ENCODE measurements at regions not wholly inside any gene's neighbourhood (a gene's known extent, or its start where the extent isn't known, plus 50 kb on each side); places are given as distances from the start of the nearest gene placed in this dataset.

DNA sequence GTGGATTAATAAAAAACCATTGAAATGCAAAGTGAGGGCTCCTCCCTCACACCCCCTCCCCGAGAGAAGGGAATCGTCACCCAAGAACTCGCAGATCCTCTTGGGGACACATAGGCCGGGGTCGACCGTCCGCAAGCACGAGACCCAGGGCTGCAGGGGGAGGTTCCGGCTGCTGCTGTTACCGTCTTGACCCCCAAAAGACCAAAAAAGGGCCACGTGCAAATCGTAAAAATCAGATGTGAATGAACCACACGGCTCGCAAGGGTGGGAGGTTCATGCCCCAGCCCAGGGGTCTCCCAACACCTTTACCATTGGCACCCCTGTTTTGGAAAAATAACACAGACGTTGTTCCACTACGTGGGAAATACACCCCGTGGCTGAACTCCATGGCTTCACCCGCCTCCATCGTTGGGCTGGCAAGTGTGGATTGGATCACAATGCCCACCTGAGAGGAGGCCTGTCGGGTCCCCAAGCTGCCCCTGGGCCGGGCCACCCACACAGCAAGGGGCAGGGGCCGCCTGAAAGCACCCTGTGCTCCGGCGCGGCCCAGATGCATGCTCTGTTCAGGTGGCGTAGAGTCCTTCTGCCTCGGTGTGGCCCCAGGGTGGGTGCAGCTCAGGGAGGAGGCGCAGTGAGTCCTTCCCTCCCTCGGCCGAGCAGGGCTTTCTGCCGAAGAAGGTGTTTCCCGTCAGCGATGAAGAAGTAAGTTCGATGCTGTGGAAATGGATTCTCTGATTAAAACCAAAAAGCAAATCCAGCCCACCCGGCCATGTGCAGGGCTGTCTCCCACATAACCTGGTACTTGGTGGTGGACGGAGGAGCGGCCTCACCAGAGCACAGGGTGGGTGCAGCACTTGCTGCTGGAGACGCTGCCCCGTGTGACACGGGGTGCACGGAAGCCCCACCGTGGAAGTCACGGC is 85.0 kb downstream of the YTHDF1 start:
- Histone ChIP-seq H3K4me1 (no peaks in the 10 kb centered on the region), H3K9me3 (no peaks in the 10 kb centered on the region), H3K4me3 (no peak overlapping the region), H3K27ac (no peak overlapping the region), H3K36me3 (no peaks in the 10 kb centered on the region), H3K27me3 (peaks cover 0 to 48% of the 10 kb centered on the region in 2 donors)
- WGBS, 2 donors: 52 to 61% methylated on average over 34 to 35 of the region's 43 CpGs
- TF ChIP-seq, protein P1, sequence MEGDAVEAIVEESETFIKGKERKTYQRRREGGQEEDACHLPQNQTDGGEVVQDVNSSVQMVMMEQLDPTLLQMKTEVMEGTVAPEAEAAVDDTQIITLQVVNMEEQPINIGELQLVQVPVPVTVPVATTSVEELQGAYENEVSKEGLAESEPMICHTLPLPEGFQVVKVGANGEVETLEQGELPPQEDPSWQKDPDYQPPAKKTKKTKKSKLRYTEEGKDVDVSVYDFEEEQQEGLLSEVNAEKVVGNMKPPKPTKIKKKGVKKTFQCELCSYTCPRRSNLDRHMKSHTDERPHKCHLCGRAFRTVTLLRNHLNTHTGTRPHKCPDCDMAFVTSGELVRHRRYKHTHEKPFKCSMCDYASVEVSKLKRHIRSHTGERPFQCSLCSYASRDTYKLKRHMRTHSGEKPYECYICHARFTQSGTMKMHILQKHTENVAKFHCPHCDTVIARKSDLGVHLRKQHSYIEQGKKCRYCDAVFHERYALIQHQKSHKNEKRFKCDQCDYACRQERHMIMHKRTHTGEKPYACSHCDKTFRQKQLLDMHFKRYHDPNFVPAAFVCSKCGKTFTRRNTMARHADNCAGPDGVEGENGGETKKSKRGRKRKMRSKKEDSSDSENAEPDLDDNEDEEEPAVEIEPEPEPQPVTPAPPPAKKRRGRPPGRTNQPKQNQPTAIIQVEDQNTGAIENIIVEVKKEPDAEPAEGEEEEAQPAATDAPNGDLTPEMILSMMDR (IDR thresholded peaks at IDR 0.05): no peak
- TF ChIP-seq POLR2A (IDR thresholded peaks at IDR 0.05): no peak
- TF ChIP-seq EP300 (IDR thresholded peaks at IDR 0.05): no peak
- no peak for DNase-seq (ENCODE audit: low spot score in 2 of 2)

DNA sequence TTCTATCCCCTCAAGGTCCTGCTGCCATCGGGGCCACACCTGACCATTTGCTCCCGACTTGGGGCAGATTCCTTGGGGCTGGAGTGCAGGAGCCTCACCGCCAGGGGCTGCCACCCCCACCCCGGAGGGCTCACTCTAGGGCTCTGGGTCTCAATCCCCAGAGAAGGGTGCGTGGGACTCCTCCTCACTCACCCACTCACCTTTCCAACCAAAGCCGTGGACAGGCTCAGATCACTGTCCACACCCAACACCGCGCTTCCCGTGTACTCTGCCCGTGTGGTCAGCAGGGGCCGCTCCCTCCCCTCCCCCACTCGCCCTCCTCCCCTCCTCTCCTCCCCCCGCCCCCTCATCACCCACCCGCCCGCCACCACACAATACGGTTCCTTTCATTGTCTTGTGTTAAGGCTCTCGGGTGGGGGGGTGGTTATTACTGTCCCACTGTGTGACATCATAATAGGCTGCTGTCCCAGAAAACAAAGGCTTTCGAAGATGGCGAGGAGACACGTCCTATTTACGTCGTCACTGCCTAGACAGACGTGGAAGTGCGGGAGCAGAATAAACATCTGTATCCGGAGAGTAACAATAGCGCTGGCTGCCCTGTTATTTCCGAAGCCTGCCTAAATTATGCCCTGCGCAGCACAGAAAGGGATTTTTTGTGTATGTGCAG is 85.8 kb downstream of the YTHDF1 start:
- no peak for DNase-seq (ENCODE audit: low spot score in 2 of 2)
- TF ChIP-seq EP300 (IDR thresholded peaks at IDR 0.05): no peak
- TF ChIP-seq, protein P1 (IDR thresholded peaks at IDR 0.05): no peak
- H3K27ac ChIP-seq: no peak overlapping the region
- no peaks in the 10 kb centered on the region for H3K4me1 ChIP-seq
- 26 to 30% methylated on average over 27 to 28 of the region's 28 CpGs for WGBS, 2 donors
- no peaks in the 10 kb centered on the region for H3K9me3 ChIP-seq
- H3K36me3 ChIP-seq: no peaks in the 10 kb centered on the region
- H3K4me3 ChIP-seq: no peak overlapping the region
- H3K27me3 ChIP-seq: peaks cover 0 to 48% of the 10 kb centered on the region in 2 donors

DNA sequence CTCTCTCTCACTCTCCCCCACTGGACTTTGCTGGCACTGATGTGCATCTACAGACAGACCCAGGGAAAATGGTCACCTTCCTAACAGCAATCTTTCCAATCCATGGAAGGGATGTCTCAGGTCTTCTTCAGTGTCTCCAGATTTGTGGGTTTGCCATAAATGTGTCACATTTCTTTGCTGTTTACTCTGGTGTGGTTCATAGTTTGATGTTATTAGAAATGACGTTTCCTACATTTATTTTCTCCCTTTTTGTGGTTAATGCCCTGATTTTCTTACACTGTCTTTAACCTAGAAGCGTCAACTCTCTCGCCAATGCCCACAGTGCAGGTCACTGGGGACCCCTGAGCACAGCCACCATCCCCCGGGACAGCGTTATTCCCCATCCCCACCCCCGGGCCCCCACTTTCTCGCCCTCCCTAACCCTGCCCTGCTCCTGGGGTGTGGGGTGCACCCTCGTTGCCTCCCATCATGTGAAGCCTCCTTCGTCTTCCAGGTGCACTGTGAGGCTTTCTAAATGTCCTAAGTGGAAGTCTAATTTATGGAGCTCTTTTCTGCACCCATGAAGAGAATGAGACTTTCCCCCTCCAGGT is 86.5 kb downstream of the YTHDF1 start:
- Histone ChIP-seq H3K36me3 (no peaks in the 10 kb centered on the region), H3K27me3 (peaks cover 0 to 48% of the 10 kb centered on the region in 2 donors), H3K9me3 (no peaks in the 10 kb centered on the region), H3K4me1 (no peaks in the 10 kb centered on the region), H3K4me3 (no peak overlapping the region), H3K27ac (no peak overlapping the region)
- TF ChIP-seq POLR2A (IDR thresholded peaks at IDR 0.05) (no peak), EP300 (IDR thresholded peaks at IDR 0.05) (no peak)
- TF ChIP-seq, protein P1 (IDR thresholded peaks at IDR 0.05): no peak
- no peak for DNase-seq (ENCODE audit: low spot score in 2 of 2)
- WGBS, 2 donors: 72 to 74% methylated on average over 9 of the region's 9 CpGs

DNA sequence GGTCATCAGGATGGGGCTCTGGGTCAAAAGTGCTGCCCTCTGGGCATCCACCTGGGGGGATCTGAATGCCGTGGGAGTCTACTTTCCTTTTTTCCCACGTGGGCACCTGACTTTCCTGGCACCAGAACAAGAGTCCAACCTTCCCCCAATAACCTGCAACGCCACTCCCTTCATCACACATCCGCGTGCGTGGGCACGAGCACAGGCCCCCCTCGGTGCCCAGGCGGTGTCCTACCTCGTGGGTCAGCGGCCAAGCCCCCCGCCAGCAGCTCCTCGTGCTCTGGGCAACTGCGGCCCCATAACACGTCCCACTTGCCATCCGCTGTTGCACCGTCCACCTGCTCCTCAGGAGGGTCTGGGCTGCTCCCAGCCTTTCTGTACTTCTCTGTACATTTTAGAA is 87.0 kb downstream of the YTHDF1 start:
- Histone ChIP-seq H3K27ac (no peak overlapping the region), H3K4me3 (no peak overlapping the region), H3K9me3 (no peaks in the 10 kb centered on the region), H3K36me3 (no peaks in the 10 kb centered on the region), H3K27me3 (peaks cover 0 to 48% of the 10 kb centered on the region in 2 donors), H3K4me1 (no peaks in the 10 kb centered on the region)
- 81 to 82% methylated on average over 17 of the region's 17 CpGs for WGBS, 2 donors
- TF ChIP-seq EP300 (IDR thresholded peaks at IDR 0.05): no peak
- TF ChIP-seq, protein P1 (IDR thresholded peaks at IDR 0.05): no peak
- no peak for TF ChIP-seq POLR2A (IDR thresholded peaks at IDR 0.05)
- DNase-seq (ENCODE audit: low spot score in 2 of 2): no peak

DNA sequence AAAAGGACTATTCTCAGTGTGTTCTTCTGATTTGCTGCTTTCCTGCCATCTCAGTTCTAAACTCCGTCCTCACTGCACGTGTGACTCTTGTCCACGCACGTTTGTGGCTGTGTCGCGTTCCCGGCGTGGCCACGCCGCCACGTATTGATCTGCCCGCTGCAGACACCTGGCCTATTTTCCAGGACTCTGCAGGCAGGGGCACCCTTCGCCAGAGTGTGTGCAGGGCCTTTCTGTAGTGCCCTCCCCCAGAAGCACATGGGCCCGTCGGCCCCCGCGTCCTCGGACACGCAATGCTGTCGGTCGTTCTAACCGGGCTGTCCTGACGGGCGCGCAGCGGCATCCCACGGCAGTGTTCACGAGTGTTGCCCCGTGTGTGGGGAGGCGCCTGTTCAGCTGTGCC is 87.6 kb downstream of the YTHDF1 start:
- no peak overlapping the region for H3K4me3 ChIP-seq
- H3K4me1 ChIP-seq: no peaks in the 10 kb centered on the region
- H3K36me3 ChIP-seq: no peaks in the 10 kb centered on the region
- H3K9me3 ChIP-seq: peaks cover 0 to 3% (median 0%) of the 10 kb centered on the region in 4 donors
- TF ChIP-seq EP300 (IDR thresholded peaks at IDR 0.05) (no peak), POLR2A (IDR thresholded peaks at IDR 0.05) (no peak)
- DNase-seq (ENCODE audit: low spot score in 2 of 2): no peak
- no peak overlapping the region for H3K27ac ChIP-seq
- 94 to 95% methylated on average over 30 of the region's 30 CpGs for WGBS, 2 donors
- peaks cover 0 to 47% of the 10 kb centered on the region in 2 donors for H3K27me3 ChIP-seq
